SHP77 (cell line): ENCODE measurements at regions not wholly inside any gene's neighbourhood (a gene's known extent, or its start where the extent isn't known, plus 50 kb on each side); places are given as distances from the start of the nearest gene placed in this dataset.

Experiments
- DNase-seq, 2 experiments: peaks; one replicate each; lab custom pipeline; 2025; lab: John Stamatoyannopoulos, UW

DNA sequence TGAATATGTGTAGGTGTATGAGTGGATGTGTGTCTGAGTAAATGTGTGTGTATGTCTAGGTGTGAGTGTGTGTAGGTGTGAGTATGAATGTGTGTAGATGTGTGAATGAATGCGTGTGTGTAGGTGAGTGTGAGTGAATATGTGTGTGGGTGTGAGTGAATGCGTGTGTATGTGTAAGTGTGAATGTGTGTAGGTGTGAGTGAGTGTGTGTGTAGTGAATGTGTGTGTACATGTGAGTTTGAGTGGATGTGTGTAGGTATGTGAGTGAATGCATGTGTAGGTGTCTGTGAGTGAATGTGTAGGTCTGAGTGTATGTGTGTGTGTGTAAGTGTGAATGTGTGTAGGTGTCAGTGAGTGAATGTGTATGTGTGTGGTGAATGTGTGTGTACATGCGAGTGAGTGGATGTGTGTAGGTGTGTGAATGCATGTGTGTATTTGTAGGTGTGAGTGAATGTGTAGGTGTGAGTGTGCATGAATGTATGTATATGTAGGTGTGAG, 201.0 kb upstream of the ZNF536 start:
- DNase-seq = no peak

DNA sequence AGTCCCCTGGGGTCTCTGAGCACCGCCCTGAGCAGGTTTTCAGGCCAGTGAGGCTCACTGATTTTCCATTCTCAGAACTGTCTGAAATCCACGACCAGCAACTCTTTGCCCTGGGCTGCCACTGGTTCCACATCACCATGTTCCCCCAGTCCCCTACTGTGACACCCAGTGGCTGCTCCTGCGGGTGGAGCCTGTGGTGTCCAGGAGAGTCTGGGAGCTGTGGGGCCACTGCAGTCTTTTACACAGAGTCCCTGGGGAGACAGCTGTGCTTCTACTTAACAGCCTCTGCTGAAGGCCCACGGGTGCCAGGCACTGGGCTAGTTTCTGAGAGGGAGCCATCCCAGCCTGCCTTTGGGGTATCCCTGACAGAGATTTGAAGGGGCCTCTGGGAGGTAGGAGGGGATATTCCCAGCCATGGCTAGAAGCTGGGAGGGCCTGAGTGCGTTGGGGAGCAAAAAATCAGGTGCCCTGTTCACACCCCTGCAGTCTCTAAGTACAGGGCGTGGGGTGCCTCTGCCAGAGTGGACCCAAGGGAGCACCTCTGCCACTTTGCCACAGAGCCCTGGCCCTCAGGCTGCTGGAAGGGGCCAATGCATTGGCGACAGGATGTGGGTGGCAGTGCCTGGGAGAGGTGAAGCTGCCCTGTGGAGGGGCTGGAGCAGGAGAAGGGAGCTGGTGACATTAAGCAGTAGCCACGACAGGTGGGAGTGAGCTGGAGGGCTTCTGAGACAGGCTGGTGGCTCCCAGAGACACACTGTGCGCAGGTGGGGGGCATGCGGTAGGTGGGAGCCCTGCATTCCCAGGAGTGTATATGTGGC, 200.2 kb upstream of the ZNF536 start:
- DNase-seq = no peak

DNA sequence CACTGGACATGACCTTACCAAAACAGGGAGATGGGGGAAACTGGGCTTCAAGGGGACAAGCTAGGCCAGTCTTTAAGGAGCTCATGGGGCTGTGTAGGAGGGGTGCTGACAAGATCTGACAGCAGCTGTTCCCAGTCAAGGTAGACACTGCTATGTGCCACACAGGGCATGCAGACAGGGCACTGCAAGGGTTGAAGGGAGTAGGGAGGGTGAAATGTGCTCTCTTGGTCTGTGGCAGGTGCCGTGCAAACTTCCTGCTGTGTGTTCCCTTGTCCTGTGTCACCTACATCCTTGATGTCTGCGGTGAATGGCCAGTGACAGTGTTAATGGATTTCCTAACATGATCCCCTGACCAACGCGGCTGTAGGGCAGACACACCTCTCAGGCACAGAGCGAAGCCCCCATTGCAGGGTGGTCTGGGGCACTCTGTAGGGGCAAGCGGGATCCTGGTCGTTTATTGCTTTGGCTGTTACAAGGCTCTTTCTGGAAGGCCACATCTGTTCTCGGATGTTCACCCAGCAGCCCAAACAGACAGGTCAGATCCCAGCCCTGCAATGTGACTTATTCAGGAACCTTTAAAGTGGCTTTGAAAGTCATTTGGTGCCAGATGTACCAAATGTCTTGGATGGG, 199.5 kb upstream of the ZNF536 start:
- no peak for DNase-seq

DNA sequence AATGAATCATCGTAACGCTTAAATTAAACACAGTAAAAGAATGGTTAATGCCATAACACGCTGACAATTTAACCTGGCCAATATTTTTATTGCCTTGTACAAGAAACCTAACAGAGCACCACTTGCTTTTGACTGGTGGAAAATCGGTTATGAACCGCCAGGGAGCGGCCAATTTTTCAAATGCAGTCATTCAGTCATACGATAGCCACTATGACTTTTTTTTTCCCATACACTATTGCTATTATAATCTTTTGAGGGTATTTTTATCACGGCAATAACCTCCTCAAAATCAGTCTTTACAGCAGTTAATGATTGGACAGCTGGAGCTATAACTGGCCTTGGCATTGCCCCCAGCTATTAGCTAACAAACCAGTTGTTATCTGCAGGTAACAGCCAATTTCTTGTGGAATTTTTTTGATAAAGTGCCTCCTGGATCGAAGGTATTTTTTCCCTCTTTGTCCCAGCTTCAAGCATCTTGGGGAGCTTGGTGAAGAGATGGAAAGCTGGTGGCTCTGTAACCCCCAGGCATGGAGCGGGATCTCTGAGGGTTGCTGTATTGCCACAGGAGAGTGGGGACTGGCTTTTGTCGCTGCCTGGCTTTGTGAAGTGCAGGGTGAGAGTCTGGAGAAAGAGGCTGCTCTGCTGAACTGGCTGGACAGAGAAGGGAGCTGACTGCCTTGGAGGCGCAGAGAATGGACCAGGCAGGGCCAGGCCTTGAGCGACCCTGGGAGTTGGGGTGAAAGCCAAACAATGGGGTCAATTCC, 198.4 kb upstream of the ZNF536 start:
- DNase-seq = no peak

DNA sequence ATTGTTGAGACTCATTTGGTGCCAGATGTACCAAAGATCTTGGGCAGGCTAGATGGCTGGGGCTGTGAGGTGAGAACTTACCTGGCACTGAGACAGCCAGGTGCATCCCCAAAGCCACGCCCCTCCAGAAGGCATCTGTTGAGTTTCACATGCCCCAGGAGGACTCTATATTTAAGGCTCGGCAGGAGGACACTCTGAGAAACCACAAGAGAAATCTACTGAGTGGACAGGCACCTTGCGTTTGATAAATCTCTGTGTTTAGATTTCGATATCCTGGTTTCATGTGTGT, 197.9 kb upstream of the ZNF536 start:
- no peak for DNase-seq

DNA sequence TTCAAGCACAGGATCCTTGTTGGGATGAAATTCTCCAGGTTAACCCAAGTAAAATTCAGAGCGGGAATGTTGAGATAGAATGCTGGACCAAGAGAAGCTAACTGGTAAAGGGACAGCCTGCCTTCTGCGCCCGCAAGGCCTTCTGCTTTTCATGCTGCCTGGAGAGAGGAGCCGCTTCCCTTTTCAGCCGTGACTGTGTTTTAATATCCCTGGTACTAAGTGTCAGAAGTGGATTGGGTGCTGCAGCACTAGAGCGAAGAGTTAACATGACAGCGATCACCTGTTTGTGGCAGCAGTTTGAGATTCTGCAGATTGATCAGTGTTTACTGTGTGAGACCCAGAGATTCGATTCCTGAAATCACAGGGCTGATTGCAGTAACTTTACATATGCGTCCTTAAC, 197.4 kb upstream of the ZNF536 start:
- DNase-seq = no peak

DNA sequence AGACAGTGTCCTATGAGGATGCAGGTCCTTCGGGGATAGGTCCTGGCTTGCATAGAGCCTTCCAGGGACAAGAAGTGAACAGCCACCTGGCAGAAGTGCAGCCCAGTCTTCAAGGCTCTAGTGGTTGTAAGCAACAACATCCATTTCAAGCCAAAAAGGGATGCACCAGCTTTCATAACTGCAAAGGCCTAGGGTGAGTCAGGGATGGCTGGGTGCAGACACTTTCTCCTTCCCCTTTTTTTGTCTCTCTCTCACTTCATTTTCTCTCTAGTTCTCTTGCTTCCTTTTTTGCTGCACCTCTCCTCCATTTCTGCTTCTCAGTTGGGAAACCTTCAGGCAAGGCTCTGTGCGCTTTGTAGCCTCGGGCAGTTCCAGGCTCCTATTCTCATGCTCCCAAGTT, 196.2 kb upstream of the ZNF536 start:
- no peak for DNase-seq

DNA sequence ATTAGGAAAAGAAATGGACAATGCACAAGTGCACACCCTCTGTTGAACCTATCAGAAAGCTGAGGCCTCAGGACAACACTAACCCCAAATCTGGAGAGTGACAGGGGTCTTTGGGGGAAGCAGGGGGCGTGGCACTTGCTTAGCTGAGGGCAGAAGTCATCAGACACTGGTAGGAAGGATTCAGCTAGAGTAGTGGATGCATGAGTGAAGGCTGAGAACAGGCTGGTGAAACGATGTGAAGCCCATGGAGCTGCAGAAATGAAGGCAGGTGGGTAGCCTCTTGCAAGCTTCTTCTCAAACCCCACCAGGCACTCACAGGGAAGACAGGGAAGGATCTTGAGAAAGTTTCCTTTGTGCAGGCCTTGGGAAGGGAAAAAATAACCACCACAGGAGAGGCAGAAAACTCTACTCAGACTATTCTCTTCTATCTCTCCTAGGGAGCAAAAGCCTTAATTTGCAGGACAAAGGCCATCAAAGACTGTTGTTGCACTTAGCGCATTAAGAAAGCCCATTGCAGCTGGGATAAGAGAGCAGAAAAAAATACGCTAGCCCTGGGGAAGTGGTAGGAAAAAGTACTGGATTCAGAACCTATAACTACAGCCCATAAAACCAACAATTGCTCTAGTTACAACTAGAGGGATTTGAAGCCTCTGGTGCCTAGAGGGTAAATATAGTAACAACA, 193.3 kb upstream of the ZNF536 start:
- DNase-seq = no peak

DNA sequence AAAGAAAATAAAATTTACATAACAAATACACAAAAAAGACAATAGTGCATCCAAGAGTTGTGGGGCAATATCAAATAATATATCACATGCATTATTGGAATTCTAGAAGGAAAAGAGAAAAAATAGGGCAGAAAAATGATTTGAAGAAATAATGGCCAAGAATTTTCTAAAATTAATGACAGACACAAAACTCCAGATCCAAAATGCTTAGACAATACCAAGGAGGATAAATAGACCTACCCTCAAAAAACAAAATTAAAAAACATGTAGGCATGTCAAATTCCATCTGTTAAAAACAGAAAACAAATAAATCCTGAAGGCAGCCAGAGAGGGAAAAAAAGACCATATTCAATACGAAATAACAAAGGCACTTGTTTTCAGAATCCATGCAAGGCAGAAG, 191.5 kb upstream of the ZNF536 start:
- DNase-seq = no peak

DNA sequence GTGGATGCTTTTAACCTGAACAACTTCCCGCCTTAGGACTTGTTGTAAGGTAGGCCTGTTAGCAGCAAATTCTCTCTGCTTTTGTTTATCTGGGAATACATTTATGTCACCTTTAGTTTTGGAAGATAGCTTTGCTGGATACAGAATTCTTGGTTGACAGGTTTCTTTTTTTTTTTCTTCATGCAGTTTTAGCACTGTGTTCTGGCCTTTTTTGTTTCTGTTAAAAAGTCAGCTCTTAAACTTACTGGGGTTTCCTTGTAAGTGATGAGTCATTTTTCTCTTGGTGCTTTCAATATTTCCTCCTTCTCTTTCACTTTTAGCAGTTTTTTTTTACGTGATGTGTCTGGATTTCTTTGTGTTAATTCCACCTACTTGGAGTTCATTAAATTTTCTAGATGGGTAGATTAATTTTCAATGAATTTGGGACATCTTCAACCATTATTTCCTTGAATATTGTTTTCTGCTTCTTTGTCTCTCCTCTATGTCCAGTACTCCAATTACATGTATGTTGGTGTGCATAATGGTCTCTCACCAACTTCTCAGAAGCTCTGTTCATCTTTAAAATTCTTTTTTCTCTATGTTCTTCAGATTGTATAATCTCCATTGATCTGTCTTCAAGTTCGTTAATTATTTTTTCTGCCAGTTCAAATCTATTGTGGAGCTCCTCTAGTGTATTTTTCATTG, 188.2 kb upstream of the ZNF536 start:
- DNase-seq = no peak

DNA sequence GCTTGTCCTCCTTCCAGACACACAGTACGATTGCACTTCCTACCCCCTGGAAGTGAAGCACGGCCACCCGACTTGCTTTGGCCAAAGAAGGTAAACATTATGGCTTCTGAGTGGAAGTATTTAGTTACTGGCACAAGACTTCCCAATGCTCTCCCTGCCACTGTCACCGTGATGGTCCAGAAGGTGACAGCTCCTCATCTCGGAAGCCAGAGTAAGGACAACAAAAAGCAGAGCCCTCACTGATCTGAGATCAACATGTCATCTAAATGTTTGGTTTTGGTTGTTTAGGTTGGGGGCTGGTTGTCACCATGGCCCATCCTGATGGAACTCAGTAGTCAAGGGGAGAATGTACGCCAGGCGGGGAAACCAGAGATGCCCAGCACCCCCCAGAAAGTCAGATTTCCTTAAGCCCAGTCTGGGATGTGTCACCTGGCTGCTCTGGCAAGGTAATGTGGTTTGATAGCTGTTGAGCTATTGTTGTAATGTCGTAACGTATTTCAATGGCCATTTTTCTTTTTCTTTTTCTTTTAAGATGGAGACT, 170.1 kb upstream of the ZNF536 start:
- no peak for DNase-seq

DNA sequence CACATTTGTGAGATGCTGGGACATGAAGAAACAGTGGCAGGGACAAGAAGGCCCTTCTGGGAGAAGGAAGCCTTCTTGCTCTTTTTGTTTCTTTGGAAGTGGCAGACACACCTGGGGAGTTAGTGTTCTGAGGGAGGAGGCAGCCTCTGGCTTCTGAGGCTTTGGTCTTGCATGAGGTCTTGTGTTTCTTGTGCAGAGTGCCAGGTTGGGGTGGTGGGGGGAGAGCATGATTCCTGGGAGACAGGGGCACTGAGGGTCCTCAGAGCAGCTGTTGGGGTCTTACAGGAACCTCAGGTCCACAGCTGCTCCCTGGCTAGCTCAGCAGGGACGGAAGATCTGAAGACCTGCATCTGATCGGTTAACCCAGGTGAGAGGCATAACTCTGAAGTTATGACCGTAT, 167.5 kb upstream of the ZNF536 start:
- DNase-seq = no peak

DNA sequence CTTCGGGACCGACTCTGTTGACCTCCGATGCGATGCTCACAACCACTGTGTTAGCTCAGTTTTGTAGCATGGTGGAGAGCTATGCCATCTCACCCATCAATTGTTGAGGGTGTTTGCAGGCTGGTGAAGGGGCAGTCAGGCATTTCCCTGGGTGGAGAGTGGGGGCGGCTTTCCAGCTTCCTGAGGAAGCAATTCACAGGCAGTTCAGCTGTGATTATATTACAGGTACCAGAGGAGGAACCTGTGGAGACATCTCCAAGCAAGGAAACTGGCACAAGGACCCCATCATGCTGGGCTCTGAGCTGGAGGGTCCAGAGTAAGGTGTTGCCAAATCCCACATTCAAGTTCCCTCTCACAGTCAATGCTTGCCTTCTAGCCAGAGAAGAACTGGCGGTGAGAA, 166.0 kb upstream of the ZNF536 start:
- no peak for DNase-seq

DNA sequence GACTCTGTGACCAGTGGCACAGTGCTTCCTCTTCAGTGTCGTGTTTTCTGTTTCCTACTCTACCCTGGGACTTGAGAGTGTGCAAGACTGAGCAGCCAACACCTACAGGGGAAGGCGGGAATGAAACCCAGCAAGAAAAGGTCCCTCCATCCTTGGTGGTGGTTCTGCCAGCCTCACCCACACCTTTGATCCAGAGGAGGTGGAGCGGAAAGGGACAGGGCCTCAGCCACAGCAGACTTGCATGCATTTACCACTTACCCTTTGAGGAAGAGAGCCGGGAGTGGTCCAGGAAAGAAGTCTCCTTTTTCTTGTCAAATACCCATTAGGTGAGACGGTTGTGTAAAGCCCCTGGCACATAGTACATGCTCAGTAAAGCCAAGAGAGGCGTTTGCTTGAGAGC, 164.8 kb upstream of the ZNF536 start:
- no peak for DNase-seq

DNA sequence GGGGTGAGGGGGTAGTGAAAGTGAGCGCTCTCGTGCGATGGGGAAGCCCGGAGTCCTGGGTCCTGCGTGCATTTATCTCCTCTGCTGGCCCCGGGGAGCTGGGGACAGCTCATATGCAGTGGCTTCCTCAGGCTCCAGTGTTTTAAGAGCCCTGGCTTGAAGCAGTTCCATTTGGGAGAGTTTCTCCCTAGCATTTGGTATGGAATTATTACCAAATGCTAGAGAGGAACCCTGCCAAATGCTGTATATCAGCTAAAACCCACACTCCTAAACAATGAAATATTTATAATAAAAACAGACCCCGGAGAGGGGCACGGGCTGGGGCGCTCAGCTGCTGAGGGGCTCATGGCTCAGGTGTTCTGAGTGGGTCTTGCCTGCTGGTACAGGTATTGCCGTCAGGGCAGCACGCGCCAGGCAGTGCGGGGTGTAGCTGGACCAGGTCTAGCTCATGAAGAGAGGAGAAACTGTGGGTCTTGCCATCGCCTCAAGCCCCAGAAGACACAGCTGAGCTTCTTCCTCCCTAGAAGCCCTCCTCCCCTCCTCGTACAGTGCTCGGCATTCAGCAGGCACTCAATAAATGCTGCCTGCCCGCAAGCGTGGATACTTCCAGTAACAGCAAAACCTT, 163.6 kb upstream of the ZNF536 start:
- DNase-seq = no peak

DNA sequence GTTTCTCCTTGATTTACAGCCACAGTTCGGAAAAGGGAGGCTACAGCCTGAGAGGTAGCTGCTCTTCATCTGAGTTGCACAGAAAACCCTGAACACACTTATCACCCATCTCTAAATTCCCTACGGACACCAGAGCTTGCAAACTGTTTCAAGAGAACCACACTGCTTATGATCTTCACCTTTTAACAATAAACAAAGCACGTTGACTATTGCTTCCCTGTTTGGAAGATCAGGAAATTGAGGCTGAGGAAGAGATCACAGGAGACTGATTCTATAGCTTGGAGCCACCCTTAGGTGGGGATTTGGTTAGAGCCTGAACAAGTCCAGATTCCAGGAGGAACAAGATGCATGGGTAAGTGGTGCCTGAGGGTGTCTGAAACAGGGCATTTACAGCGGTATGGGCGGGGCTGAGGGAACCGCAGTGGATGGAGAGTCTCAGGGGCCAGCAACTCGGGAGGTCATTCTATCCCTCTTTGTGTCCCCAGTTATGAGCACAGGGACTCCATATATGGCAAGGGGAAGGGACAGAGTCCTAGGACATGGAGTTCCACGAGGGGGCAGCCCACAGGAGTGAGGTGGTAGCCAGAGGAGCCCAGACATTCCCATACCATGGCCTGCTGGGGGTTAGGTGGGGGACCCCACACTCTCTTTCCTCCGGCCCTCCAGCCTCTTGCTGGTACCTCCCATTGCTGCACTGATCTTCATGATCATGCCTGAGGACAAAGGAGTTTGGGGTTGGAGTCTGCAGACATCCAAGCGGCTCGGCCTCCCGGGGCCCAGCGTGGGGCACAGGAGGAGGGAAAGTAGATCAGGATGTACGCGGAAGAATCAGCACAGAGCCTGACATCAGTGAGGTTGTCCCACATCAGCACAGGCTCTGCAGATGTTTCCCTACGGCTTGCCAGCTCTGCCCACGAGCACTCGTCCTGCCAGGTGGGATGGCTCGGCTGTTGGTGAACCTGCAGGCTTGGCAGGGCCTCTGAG, 162.3 kb upstream of the ZNF536 start:
- DNase-seq = no peak

DNA sequence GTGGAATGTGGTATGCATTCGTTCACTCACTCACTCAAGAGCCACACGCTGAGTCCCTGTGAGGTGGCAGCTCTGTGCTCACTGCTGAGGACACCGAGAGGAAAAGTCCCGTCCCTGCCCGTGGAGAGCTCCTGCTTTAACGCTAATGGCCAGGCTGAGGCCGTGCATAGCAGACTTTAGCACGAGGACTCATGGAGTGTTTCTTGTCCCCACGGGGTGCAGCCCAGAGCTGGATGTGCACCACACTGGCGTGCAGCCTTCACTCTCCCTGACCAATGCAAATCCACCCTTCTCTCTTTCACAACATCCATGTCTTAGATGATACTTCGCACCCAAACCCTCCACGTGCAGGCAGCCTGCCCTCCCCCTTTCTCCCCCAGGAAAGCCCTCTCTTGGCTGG, 159.6 kb upstream of the ZNF536 start:
- DNase-seq = no peak

DNA sequence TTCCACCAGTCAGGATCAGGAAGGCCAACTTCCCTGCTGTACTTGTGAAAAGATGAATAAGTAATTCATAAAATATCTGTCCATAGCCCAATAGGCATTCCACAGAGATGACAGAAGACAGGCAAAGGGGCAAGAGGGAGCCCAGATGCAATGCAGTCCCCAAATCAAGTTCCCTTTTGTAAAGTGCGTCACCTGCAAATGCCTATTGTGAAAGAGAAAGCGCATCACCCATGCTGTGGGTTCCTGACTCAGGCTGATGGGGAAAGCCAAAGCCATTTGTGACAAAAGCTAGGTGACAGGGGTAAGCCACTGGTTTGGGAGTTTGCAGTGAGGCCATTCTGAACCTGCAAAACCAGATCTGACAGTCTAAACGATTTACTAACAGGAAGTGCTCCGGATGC, 157.5 kb upstream of the ZNF536 start:
- no peak for DNase-seq

DNA sequence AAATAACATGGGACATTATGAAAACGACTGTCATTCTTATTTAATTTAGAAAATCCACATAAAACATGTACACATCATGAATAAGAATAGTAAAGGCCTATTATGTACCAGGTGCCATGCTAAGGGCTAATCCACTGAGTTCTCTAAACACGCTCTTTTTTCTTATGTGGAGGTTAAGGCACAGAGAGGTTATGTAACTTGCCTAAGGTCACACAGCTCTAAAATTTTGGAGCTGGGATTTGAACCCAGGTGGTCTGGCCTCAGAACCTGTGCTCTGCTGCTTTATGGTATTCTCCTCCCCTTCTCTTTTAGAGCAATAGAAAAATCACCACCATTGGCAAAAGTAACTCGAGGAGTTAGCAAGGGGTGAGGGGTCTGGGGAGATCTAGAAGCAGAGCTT, 156.9 kb upstream of the ZNF536 start:
- DNase-seq = no peak

DNA sequence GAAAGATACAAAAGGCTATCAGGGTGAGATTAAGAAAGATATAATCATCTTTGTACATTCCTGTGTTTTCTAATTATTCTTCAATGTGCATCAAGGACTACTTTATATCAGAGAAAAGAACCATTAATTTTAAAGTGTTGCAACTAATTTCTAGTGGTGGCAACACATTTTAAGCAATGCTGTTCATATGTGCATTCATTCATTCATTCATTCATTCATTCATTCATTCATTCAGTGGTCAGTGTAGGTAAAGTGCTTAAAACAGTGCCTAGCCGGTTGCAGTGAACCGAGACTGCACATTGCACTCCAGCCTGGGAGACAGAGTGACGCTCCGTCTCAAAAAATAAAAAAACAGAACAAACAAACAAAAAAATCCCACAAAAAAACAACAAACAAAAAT, 155.7 kb upstream of the ZNF536 start:
- DNase-seq = no peak
